Myocyte (in vitro differentiated cells): ENCODE measurements at regions not wholly inside any gene's neighbourhood (a gene's known extent, or its start where the extent isn't known, plus 50 kb on each side); places are given as distances from the start of the nearest gene placed in this dataset.
"Not testable (repeated sequence)": the region's sequence is repeated elsewhere in the genome, so short reads cannot be mapped to it uniquely, and the experiment has no call there.

Experiments used
- DNase-seq: peaks from one replicate; pipeline ENCODE4 v3.0.0-alpha.2; 2012; ENCODE audit warnings: low read depth

- DNase-seq = not testable (repeated sequence)
Observed at GRCh38 chr14:106410229-106410628, 883.8 kb downstream of the TMEM121 start.

GRCh38 chr14:106414464-106414863, 888.1 kb downstream of the TMEM121 start:
- no peak for DNase-seq

GRCh38 chr14:106417224-106418049, 891.1 kb downstream of the TMEM121 start:
- DNase-seq = no peak

- no peak for DNase-seq
Observed at GRCh38 chr14:106419376-106419965, 893.1 kb downstream of the TMEM121 start.

DNA sequence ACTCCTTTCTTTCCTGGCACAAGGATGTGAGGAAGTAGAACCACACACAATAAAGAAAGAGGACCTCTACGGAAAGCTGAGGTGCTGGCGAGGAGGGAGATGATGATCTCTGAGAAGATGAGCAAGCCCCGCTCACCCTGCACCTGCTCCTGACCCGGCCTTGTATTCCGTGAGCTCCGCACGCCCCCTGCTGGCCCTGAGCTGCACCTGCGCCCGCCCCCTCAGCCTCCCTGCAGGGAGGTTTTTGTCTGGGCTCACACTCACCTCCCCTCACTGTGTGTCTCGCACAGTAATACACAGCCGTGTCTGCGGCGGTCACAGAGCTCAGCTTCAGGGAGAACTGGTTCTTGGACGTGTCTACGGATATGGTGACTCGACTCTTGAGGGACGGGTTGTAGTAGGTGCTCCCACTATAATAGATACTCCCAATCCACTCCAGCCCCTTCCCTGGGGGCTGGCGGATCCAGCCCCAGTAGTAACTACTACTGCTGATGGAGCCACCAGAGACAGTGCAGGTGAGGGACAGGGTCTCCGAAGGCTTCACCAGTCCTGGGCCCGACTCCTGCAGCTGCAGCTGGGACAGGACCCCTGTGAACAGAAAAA, 895.1 kb downstream of the TMEM121 start:
- not testable (repeated sequence) for DNase-seq

- no peak for DNase-seq
Observed at GRCh38 chr14:106422066-106422465, 895.7 kb downstream of the TMEM121 start.

DNA sequence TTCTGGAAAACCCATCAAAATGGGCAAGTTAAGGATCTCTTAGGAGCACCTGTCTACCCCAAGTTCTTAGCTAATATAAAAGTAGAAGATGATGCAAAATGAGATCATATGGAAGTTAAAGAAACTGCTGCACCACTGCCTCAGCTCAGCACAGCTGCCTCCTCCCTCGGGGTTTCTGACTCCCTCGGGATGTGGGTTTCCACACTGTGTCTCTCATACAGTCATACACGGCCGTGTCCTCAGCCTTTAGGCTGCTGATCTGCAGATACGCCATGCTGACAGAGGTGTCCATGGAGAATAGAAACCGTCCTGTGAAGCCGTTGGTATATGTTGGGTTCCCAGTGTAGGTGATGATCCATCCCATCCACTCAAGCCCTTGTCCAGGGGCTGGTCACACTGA, 898.8 kb downstream of the TMEM121 start:
- DNase-seq = not testable (repeated sequence)

- DNase-seq = no peak
Observed at GRCh38 chr14:106436310-106436905, 910.0 kb downstream of the TMEM121 start.

- DNase-seq = no peak
Observed at GRCh38 chr14:106442857-106443256, 916.5 kb downstream of the TMEM121 start.

DNA sequence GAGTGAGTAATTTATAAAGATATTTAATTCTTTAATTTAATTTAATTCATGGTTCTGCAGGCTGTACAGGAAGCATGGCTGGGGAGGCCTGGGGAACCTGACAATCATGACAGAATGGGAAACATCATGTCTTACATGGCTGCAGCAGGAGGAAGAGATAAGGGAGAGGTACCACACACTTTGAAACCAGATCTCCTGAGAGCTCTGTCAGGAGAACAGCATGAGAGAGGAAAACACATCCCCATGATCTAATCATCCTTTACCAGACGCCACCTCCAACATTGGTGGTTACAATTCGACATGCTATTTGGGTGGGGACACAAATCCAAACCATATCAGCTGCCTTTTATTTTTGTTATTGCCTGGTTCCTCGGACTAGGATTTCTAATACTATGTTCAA, 928.6 kb downstream of the TMEM121 start:
- no peak for DNase-seq

DNA sequence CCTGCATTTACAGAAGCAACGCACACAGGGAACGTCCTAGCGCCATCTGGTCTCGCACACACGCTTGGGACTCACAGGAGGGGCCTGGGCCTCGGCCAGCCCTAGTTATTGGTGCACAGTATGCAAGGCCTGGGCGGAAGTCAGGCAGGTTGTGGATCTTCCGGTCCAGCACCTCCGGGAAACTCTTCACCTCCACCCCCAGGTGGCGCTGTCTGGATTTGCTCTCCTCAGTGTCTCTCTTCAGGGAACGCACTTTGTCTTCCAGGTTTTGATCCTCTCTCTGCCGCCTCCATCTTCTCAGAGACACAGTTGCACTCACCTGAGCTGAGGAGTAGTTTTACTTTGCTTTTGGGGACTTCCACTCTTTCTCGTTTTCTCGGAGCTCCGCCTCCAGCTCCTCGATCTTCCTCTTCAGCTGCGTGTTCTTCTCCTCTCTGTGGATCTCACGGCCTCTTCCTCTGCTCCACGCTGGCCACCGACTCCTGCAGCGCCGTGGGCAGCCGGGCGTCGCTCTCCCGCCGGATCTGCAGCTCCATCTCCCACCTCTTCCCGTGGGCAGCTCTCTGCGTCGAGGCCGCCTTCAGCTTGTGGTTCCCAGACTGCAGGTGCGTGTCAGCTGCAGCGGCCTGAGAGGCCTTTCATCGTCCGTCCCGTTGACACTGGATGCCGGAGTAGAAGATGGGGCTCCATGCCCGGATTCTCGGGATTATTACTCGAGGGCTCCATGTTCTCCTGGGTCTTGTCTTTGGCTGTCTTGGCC, 933.8 kb downstream of the TMEM121 start:
- no peak for DNase-seq

DNA sequence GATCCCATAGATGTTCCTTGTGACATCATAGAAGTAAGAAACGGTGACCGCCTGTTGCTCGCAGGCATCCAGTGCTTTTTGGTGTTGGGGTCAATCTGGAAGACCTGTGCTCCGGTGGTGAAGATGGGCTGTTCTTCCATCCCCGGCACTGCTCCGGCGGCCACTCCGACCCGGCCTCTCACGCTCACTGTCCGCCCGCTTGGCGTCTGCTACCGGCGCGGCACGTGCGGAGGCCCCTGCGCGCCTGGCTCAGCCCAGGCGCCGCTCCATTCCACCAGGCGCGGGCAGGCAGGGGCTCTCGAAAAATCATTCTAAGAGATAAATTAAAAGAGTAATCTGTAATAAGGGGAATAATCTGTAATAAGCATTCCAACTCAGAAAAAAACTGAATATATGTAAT, 934.5 kb downstream of the TMEM121 start:
- DNase-seq = no peak

GRCh38 chr14:106466483-106466882, 940.1 kb downstream of the TMEM121 start:
- DNase-seq = peak; percentile 14

- DNase-seq = not testable (repeated sequence)
Observed at GRCh38 chr14:106468869-106469268, 942.5 kb downstream of the TMEM121 start.

- not testable (repeated sequence) for DNase-seq
Observed at GRCh38 chr14:106470028-106470427, 943.6 kb downstream of the TMEM121 start.

DNA sequence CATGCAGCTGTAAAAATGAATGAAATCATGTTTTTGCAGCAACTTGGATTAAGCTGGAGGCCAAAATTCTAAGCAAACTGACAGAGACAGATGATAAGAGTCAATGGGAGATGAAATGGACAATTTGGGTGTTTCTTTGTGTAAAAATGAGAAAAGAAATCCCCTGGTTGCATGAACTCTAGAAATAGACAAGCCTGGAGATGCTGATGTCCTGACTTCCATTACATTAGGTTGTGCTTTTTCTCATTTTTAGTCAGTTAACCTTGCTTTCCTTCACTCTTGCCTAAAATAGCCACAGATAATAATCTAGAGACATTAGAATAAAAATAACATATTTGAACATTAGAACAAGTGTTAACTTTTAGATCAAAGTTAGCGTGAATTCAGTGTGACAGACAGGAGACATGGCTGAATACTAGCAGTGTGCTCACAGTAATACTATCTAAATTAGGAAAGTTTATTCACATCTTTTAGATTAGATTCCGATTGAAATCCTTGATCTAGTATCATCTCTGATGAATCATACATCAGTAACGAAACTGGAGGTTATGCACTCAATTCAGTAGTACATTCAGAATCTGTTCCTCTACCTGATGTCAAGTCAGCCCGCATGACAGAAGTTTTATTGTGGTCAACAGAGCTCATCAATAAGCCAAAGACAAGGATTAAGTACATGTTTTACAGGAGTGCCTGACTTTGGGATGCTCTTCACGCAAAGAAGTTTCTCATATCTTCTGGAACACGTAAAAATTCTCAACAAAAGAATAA, 948.1 kb downstream of the TMEM121 start:
- DNase-seq = not testable (repeated sequence)

- DNase-seq = not testable (repeated sequence)
Observed at GRCh38 chr14:106475214-106475613, 948.8 kb downstream of the TMEM121 start.

GRCh38 chr14:106477600-106477999, 951.2 kb downstream of the TMEM121 start:
- DNase-seq = not testable (repeated sequence)

- not testable (repeated sequence) for DNase-seq
Observed at GRCh38 chr14:106480287-106480686, 953.9 kb downstream of the TMEM121 start.

DNA sequence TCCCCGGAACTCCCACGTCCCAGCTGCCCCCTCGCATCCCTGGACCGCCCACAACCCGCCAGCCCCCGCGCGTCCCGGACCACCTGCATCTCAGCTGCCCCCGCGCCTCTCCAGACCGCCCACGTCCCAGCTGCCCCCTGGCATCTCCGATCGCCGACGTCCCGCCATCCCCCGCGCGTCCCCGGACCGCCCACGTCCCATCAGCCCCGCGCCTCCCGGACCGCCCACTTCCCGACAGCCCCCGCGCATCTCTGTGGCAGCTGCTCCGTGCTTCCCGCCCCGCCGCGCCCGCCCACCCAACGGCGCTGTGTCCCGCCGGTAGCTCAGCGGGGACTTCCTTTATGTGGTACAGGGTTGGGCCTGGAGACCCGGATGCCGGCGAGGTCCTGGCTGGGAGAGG, 955.8 kb downstream of the TMEM121 start:
- DNase-seq = not testable (repeated sequence)
